ENCODE measurements at regions not wholly inside any gene's neighbourhood (a gene's known extent, or its start where the extent isn't known, plus 50 kb on each side); places are given as distances from the start of the nearest gene placed in this dataset.

GRCh38 chr2:2919574-2920365 lies 457.8 kb downstream of the EIPR1 start:
- TF ChIP-seq CTCF (IDR thresholded peaks at IDR 0.05) = no peak
- no peak for TF ChIP-seq POLR2A (IDR thresholded peaks at IDR 0.05)
